ENCODE measurements at regions not wholly inside any gene's neighbourhood (a gene's known extent, or its start where the extent isn't known, plus 50 kb on each side); places are given as distances from the start of the nearest gene placed in this dataset.

DNA sequence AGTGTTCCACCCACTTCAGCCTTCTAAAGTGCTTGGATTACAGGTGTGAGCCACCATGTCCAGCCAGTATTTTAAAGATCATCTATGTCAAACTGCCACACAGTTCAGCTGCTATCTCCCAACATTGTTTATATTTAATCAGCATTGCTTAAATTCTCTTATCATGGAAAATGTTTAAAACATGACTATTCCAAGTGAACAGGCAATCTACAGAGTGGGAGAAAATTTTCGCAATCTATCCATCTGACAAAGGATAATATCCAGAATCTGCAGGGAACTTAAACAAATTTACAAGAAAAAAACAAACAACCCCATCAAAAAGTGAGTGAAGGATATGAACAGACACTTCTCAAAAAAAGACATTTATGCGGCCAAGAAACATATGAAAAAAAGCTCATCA lies 69.4 kb upstream of the NAV3 start:
- no peak overlapping the region for H3K4me3 ChIP-seq (ENCODE audit: low read length in 2 of 2)
- H3K27ac Mint-ChIP-seq: no peak overlapping the region
- H3K27ac ChIP-seq (ENCODE audit: low read depth, low read length): no peak overlapping the region
- H3K4me3 Mint-ChIP-seq: no peak overlapping the region
- H3K9me3 ChIP-seq (ENCODE audit: control insufficient read depth in 1 of 2, low read length in 2 of 2): no peaks in the 10 kb centered on the region
- no peaks in the 10 kb centered on the region for H3K4me1 ChIP-seq (ENCODE audit: insufficient read depth, low read length)
- DNase-seq: no peak
- no peaks in the 10 kb centered on the region for H3K4me1 Mint-ChIP-seq
- ChIA-PET POLR2A (ENCODE audit: partially characterized antibody) (no interaction called here), CTCF (ENCODE audit: partially characterized antibody) (no interaction called here)
- H3K36me3 Mint-ChIP-seq: no peaks in the 10 kb centered on the region
- peaks cover 0 to 16% (median 8%) of the 10 kb centered on the region in 8 donors for H3K9me3 Mint-ChIP-seq
- intact Hi-C loops (cut with micrococcal nuclease): no loop called here
- no peaks in the 10 kb centered on the region for H3K27me3 Mint-ChIP-seq
- H3K27me3 ChIP-seq (ENCODE audit: insufficient read depth, low read length): no peaks in the 10 kb centered on the region
- H3K36me3 ChIP-seq (ENCODE audit: insufficient read depth, low read length): no peaks in the 10 kb centered on the region

DNA sequence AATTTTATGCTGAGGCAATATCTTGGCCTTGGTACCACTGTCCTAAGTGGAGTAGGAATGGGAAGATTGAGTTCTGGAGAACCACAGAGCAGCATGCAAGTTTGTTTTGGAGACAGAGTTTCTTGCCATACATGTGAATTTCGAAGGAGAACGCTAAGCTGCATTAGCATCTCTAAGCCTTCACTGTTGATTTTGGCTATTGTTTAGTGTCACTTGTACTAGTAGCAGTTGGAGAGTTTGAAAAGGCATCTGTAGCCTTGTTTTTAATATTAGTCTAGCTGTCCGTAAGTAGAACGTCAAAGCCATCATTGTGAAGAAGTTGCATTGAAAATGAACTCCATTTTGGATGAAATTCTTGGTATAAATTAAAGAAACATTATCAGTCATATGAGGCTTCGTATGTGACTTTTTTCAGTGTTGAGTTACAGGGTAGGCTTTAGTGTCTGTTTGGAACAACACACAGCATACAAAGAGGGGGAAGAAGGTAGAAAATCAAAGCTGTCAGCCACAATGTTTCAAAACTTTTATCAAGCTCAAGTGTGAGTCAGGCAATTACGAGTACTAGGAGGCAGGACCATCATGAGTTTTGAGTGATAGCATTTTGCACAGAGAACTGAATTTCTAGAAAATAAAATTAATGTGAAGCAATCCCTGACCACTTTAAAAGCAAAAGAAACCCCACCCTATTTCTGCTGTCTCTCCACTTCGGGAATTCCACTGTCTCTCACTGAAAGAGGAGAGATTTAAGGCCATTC lies 70.2 kb upstream of the NAV3 start:
- H3K4me1 ChIP-seq (ENCODE audit: insufficient read depth, low read length): no peaks in the 10 kb centered on the region
- no peaks in the 10 kb centered on the region for H3K27me3 ChIP-seq (ENCODE audit: insufficient read depth, low read length)
- H3K27ac Mint-ChIP-seq: no peak overlapping the region
- H3K4me1 Mint-ChIP-seq: no peaks in the 10 kb centered on the region
- ChIA-PET CTCF (ENCODE audit: partially characterized antibody) (no interaction called here), POLR2A (ENCODE audit: partially characterized antibody) (no interaction called here)
- no peak overlapping the region for H3K4me3 Mint-ChIP-seq
- H3K9me3 ChIP-seq (ENCODE audit: control insufficient read depth in 1 of 2, low read length in 2 of 2): no peaks in the 10 kb centered on the region
- H3K36me3 ChIP-seq (ENCODE audit: insufficient read depth, low read length): no peaks in the 10 kb centered on the region
- H3K36me3 Mint-ChIP-seq: no peaks in the 10 kb centered on the region
- DNase-seq: no peak
- no peak overlapping the region for H3K4me3 ChIP-seq (ENCODE audit: low read length in 2 of 2)
- H3K27ac ChIP-seq (ENCODE audit: low read depth, low read length): no peak overlapping the region
- H3K27me3 Mint-ChIP-seq: no peaks in the 10 kb centered on the region
- intact Hi-C loops (cut with micrococcal nuclease): no loop called here
- peaks cover 0 to 12% (median 8%) of the 10 kb centered on the region in 8 donors for H3K9me3 Mint-ChIP-seq

DNA sequence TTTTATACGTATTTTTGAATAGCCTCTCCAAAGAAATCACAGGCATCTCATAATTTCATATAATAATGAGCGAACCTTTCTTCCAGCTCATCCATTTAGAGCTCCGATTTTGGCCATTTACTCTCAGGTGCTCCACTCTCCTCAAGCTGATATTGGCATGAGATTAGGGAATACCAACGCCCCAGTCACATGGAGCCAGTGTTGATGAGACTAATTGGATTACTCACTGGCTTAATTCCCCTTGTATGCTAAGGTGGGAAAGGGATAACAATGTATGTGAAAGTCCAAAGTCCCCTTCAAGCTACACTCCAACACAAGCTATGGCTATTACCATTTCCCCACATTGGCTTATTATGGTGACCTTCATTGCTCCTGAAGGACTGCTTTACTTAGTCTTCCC lies 76.6 kb upstream of the NAV3 start:
- Histone ChIP-seq H3K9me3 (ENCODE audit: control insufficient read depth in 1 of 2, low read length in 2 of 2) (no peaks in the 10 kb centered on the region), H3K36me3 (ENCODE audit: insufficient read depth, low read length) (no peaks in the 10 kb centered on the region), H3K27ac (ENCODE audit: low read depth, low read length) (no peak overlapping the region), H3K4me3 (ENCODE audit: low read length in 2 of 2) (no peak overlapping the region), H3K4me1 (ENCODE audit: insufficient read depth, low read length) (no peaks in the 10 kb centered on the region), H3K27me3 (ENCODE audit: insufficient read depth, low read length) (no peaks in the 10 kb centered on the region)
- H3K4me3 Mint-ChIP-seq: no peak overlapping the region
- POLR2A ChIA-PET (ENCODE audit: partially characterized antibody): no interaction called here
- H3K27me3 Mint-ChIP-seq: no peaks in the 10 kb centered on the region
- intact Hi-C loops (cut with micrococcal nuclease): no loop called here
- no peaks in the 10 kb centered on the region for H3K36me3 Mint-ChIP-seq
- DNase-seq: no peak
- peaks cover 0 to 9% (median 0%) of the 10 kb centered on the region in 8 donors for H3K9me3 Mint-ChIP-seq
- CTCF ChIA-PET (ENCODE audit: partially characterized antibody): no interaction called here
- no peak overlapping the region for H3K27ac Mint-ChIP-seq
- no peaks in the 10 kb centered on the region for H3K4me1 Mint-ChIP-seq

DNA sequence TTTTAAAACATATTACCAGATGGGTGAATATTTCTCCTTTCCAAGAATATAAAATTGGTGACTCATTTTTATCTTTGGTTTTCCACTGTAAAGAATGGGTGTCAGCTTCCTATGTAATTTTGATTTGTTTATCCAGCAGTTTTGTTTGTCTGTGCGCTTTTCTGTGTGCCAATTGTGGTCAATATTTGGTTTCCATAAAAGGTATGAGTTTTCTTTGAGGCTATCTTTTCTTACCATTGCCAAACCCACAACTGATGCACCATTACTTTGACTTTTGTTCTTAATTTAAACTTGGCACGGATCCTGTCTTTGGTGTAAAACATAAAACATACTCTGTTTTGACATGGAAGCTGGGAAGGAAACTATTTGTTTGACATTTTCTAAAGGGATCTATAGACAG lies 78.8 kb upstream of the NAV3 start:
- Mint-ChIP-seq H3K9me3 (peaks cover 0 to 7% (median 0%) of the 10 kb centered on the region in 8 donors), H3K27me3 (no peaks in the 10 kb centered on the region), H3K27ac (no peak overlapping the region), H3K4me1 (no peaks in the 10 kb centered on the region), H3K4me3 (no peak overlapping the region), H3K36me3 (no peaks in the 10 kb centered on the region)
- Histone ChIP-seq H3K4me1 (ENCODE audit: insufficient read depth, low read length) (no peaks in the 10 kb centered on the region), H3K4me3 (ENCODE audit: low read length in 2 of 2) (no peak overlapping the region), H3K27ac (ENCODE audit: low read depth, low read length) (no peak overlapping the region), H3K9me3 (ENCODE audit: control insufficient read depth in 1 of 2, low read length in 2 of 2) (no peaks in the 10 kb centered on the region), H3K36me3 (ENCODE audit: insufficient read depth, low read length) (no peaks in the 10 kb centered on the region), H3K27me3 (ENCODE audit: insufficient read depth, low read length) (no peaks in the 10 kb centered on the region)
- no peak for DNase-seq
- CTCF ChIA-PET (ENCODE audit: partially characterized antibody): no interaction called here
- intact Hi-C loops (cut with micrococcal nuclease): no loop called here
- POLR2A ChIA-PET (ENCODE audit: partially characterized antibody): no interaction called here

DNA sequence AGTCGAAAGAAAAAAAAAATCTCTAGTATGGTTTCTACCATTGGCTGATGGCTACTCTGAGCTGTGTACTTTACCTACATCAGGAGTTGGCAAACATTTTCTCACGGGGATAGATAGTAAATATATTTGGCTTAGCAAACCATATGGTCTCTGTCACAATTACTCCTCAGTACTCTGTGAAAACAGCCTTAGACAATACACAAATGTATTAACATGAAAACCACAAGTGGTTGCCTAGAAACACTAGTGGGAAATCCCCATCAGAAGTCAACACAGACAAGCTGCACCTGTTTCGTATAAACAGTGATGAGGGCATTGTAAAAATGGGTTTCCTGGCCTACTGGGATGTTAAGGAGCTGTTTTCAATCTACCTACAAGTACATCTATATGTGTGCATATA lies 84.6 kb upstream of the NAV3 start:
- DNase-seq: peak in 1 of 5 donors; percentile 1
- intact Hi-C loops (cut with micrococcal nuclease): no loop called here
- Histone ChIP-seq H3K27me3 (ENCODE audit: insufficient read depth, low read length) (no peaks in the 10 kb centered on the region), H3K4me1 (ENCODE audit: insufficient read depth, low read length) (no peaks in the 10 kb centered on the region), H3K27ac (ENCODE audit: low read depth, low read length) (no peak overlapping the region), H3K9me3 (ENCODE audit: control insufficient read depth in 1 of 2, low read length in 2 of 2) (no peaks in the 10 kb centered on the region), H3K36me3 (ENCODE audit: insufficient read depth, low read length) (no peaks in the 10 kb centered on the region), H3K4me3 (ENCODE audit: low read length in 2 of 2) (no peak overlapping the region)
- Mint-ChIP-seq H3K36me3 (no peaks in the 10 kb centered on the region), H3K27ac (no peak overlapping the region), H3K27me3 (no peaks in the 10 kb centered on the region), H3K4me3 (no peak overlapping the region), H3K9me3 (peaks cover 0 to 7% (median 6%) of the 10 kb centered on the region in 8 donors), H3K4me1 (no peaks in the 10 kb centered on the region)
- ChIA-PET POLR2A (ENCODE audit: partially characterized antibody) (no interaction called here), CTCF (ENCODE audit: partially characterized antibody) (no interaction called here)

DNA sequence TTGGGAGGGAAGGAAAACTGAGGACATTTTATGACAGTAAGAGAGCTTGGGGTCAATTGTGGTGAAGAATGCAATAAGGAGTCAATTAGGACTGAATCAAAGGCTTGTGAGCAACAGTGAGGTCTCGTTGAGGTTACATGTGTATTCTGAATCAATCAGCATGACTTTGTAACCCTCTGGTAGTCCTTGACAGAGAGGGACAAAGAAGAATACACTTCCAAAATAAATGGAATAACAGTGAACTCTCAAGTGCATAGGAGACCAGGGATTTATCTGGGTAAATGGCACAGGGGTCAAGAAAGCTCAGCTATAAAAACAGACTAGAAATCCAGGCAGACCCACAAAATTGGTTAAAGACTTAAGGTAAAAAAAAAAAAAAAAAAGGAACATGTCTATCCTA lies 85.1 kb upstream of the NAV3 start:
- Mint-ChIP-seq H3K27me3 (no peaks in the 10 kb centered on the region), H3K4me1 (no peaks in the 10 kb centered on the region)
- CTCF ChIA-PET (ENCODE audit: partially characterized antibody): no interaction called here

DNA sequence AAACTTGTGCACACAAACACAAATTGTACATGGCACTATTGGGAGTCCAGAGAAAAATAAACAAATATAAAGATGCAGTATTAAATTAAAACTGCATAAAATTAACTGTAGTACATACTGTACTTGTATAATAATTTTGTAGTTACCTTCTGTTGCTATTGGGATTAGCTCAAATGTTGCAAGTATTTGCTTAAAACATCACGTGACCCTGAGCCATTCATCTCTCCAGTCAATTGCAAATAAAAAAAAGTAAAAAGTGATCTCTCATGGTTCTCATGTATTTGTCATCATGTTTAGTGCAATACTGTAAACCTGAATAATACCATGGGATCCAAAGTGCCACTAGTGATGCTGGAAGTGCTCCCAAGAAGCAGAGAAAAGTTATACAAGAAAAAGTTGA lies 88.1 kb upstream of the NAV3 start:
- POLR2A ChIA-PET (ENCODE audit: partially characterized antibody): no interaction called here
- Mint-ChIP-seq H3K4me1 (no peaks in the 10 kb centered on the region), H3K27ac (no peak overlapping the region), H3K9me3 (peaks cover 2 to 19% (median 10%) of the 10 kb centered on the region in 8 donors), H3K4me3 (no peak overlapping the region), H3K36me3 (no peaks in the 10 kb centered on the region), H3K27me3 (no peaks in the 10 kb centered on the region)
- Histone ChIP-seq H3K4me3 (ENCODE audit: low read length in 2 of 2) (no peak overlapping the region), H3K27ac (ENCODE audit: low read depth, low read length) (no peak overlapping the region), H3K9me3 (ENCODE audit: control insufficient read depth in 1 of 2, low read length in 2 of 2) (no peaks in the 10 kb centered on the region), H3K27me3 (ENCODE audit: insufficient read depth, low read length) (no peaks in the 10 kb centered on the region), H3K4me1 (ENCODE audit: insufficient read depth, low read length) (no peaks in the 10 kb centered on the region), H3K36me3 (ENCODE audit: insufficient read depth, low read length) (no peaks in the 10 kb centered on the region)
- intact Hi-C loops (cut with micrococcal nuclease): no loop called here
- no peak for DNase-seq
- CTCF ChIA-PET (ENCODE audit: partially characterized antibody): no interaction called here

More for the DNA sequence above, 85.1 kb upstream of the NAV3 start:
- H3K9me3 ChIP-seq (ENCODE audit: control insufficient read depth in 1 of 2, low read length in 2 of 2): no peaks in the 10 kb centered on the region
- no peak overlapping the region for H3K4me3 ChIP-seq (ENCODE audit: low read length in 2 of 2)
- no peaks in the 10 kb centered on the region for H3K36me3 ChIP-seq (ENCODE audit: insufficient read depth, low read length)
- no peaks in the 10 kb centered on the region for H3K4me1 ChIP-seq (ENCODE audit: insufficient read depth, low read length)
- intact Hi-C loops (cut with micrococcal nuclease): no loop called here
- H3K27ac ChIP-seq (ENCODE audit: low read depth, low read length): no peak overlapping the region
- Mint-ChIP-seq H3K9me3 (peaks cover 0 to 9% (median 6%) of the 10 kb centered on the region in 8 donors), H3K36me3 (no peaks in the 10 kb centered on the region), H3K27ac (no peak overlapping the region), H3K4me3 (no peak overlapping the region)
- no peaks in the 10 kb centered on the region for H3K27me3 ChIP-seq (ENCODE audit: insufficient read depth, low read length)
- DNase-seq: no peak
- POLR2A ChIA-PET (ENCODE audit: partially characterized antibody): no interaction called here
